M059J (cell line): ENCODE measurements at regions not wholly inside any gene's neighbourhood (a gene's known extent, or its start where the extent isn't known, plus 50 kb on each side); places are given as distances from the start of the nearest gene placed in this dataset.
A peak's percentile ranks its signal among the peaks of the same experiment; 100 is the strongest.
"Not testable (repeated sequence)": the region's sequence is repeated elsewhere in the genome, so short reads cannot be mapped to it uniquely, and the experiment has no call there.

Source experiments
- DNase-seq: peaks from one replicate; pipeline ENCODE4 v3.0.0-alpha.2; 2012; ENCODE audit warnings: low read depth

DNA sequence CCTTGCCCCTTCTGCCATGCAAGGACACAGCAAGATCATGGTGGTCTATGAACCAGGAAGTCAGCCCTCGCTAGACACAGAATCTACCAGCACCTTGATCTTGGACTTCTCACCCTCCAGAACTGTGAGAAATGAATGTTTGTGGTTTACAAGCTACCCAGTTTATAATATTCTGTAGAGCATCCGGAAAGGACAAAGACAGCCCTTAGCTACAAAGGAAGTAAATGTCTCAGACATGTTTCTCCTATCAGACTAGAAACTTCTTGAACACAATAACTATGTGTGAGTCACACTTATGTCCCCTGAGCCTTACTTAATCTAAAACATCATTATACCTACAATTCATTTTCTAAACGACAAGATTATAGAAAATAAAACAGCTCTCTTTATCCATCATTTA is 176.7 kb downstream of the KLHL28 start:
- DNase-seq: no peak

DNA sequence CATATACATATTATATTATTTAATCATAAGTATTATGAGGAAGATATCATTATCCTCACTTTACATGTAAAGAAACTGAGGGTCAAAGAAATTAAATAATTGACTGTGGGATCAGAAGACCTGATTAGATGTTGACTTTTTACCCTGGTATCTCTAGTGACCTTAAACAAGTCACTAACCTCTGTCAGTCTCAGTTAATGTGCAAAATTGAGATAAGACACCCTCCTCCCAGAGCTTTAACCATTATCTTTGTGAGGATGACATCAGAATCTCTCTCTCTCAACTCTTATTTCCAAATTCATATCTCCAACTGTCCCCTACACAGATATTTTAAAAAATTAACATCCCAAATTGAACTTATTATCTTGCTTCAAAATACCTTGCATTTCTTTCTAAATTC is 177.8 kb downstream of the KLHL28 start:
- DNase-seq: no peak

GRCh38 chr14:44782775-44783238 is 178.9 kb downstream of the KLHL28 start:
- peak; percentile 6 for DNase-seq

DNA sequence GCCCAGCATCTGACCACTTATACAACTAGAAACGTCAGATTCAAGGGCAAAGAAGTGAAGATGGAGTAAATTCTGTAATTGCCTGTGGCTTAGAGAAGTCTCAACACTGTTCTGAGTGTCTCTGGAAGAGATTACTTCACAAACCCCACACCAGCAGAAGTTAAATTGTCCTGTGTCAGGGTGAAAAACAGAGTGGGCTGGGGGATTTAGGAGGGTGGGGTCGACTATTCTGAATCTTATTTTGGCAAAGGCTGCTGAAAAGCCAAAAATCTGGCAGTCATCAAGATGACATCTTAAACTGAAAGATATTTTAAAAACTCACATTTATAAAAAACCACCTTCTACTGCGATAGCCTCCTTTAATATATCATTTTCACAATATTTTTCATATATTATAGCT is 180.8 kb downstream of the KLHL28 start:
- DNase-seq: no peak

- DNase-seq: no peak
Observed at GRCh38 chr14:44778604-44779003, 183.1 kb downstream of the KLHL28 start.

DNA sequence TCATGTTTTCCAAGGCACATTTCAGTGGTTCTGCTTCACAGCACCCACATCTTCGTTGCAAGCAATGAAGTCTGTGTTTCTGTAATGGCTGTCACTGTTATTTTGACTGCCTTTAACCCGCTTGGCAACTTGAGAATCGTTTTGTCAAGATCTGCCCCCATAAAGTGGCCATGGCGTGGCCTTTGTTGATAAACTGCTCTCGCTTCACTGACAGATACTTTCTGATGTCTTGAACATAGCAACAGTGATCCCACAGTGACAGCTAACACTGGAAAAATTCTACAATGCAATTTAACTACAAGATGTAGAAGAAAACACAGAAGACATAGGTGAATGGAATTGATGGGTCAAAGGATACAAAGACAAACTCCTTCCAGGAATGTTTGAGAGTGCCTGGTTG is 184.2 kb downstream of the KLHL28 start:
- no peak for DNase-seq

GRCh38 chr14:44775248-44775647 is 186.5 kb downstream of the KLHL28 start:
- no peak for DNase-seq

DNA sequence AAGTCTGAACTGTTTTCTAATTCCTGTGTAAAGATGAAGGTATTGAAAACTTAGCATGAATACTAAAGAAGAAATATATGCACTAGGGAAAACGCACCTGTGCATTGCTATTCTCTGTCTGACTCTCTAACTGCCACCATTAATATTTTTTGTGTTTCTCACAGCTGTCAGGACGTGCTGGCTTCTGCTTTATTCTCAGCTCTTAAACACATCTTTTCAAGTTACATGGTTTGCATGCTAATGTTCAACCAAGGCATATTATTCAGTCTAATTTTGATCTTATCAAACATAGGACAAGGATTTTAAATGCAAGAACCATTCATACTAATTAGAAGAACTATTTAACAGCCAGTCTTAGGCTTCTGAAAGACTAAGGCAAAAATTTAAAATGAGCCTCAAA is 187.4 kb downstream of the KLHL28 start:
- DNase-seq: no peak

DNA sequence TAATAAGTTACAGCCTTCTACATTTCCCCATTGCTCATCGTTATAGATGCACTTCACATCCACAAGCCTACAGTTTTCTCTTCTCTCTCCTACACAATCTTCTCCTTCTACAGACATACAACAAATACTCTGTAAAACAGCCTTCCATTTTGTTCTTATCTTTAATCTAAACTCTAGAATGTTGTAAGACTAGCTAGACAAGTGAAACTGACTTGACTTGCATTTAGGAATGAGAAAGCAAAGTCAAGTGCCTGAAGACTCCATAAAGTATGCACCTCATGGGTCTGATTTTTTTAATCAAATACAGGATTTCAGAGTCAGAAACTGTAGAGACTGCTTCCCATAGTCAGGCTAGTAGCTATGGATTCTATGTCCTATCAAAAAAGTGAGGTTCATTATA is 190.3 kb downstream of the KLHL28 start:
- DNase-seq: no peak

DNA sequence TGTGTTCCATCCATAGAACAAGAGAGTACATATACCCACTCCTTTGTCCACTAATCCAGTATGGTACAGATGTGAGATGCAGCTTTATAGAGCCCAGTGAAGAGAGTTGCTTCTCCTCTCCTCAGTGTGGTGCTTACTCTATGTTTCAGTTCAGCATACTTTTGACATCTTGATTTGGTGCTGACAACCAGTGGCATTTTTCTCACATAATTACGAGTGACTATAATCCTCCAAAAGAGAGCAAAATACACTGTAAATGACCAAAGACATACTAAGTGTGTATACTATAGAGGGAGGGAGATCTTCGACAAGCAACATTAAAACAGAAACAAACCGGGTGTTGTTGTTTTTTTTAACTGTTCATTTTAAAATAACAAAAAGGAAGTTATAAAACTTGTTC is 191.5 kb downstream of the KLHL28 start:
- DNase-seq: no peak

DNA sequence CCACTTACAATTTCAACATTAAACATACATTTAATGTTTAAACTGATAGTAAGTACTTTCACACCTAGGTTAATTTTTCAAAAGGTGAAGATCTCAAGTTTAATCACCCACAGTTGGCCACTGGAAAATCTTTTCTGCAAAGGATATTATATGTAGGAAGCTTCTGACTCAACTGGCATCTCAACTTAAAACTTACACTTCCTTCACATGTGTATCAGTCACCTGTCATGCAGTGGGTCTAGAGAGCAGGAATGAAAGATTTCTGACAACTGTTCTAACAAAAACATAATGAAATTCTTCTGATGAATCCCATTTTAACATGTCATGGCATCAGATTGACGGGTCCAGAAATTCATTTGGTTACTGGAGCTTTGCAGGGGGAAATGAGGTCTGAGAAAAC is 192.8 kb downstream of the KLHL28 start:
- DNase-seq: no peak

DNA sequence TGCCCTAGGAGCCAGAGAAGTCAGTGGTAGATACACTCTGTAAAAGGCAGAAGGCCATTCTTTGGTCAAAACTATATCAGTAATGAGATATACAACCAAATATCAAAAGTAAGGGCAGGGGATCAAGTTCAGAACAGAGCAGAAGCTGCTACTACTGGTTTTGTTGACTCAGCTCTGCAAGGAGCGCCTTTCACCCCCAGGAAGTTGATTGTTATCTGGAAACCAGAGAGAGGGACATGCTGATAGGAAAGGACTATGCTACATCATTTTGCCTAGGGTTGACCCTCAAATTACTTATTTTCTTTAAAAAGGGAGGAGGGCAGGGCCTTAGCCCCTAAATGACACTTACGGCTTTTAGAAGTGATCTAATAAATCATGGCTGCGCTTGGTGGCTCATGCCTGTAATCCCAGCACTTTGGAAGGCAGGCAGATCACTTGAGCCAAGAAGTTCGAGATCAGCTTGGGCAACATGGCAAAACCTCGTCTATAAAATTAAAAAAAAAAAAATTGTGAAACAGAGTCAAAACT is 194.0 kb downstream of the KLHL28 start:
- DNase-seq: no peak

DNA sequence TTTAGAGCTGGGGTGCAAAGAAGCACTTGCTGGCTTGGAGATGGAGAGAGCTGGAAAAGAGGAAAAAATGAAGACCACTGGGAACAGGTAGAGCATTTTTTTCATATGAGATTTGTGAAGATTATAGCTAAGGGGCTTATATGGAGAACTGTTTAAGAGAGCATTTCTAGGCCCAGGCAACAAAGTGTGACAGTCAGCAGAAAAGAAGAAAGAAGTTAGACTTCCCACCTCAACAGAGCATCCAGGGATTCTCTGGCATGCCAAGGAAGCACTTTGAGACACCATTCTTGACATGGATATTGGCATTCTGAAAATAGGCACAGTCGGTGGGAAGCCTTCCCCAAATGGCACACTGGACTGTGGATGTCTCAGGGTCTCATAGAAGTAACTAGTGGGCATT is 195.5 kb downstream of the KLHL28 start:
- no peak for DNase-seq

DNA sequence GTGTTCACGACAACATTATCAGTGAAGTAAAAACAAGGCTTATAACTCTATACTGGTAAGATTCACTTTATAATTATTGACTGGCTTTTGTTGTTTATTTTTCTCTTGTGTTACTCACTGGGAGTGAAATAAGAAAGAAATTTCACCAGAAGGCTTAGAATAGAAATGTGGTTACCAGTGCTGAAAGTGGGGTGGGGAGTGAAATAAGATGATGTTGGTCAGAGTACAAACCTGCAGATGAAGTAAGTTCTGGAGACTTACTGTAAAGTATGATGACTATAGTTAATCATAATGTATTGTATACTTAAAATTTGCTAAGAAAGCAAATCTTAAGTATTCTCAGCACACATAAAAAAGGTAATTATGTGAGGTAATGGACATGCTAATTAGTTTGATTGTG is 198.4 kb downstream of the KLHL28 start:
- no peak for DNase-seq

DNA sequence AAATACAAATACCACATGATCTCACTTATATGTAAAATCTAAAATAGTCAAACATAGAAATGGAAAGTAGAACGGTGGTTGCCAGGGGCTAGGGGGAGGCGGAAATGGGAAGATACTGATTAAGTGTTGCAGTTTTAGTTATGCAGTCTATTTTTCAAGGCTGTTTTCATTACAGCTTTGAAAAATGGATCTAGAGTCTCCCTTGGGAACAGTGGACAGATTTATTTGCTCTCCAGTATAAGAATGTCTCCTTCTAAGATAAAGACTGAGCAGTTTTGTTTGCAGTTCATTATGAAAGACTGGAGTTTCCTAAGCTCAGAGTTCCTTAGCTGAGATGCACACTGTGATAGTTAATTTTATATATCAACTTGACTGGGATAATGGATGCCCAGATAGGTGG is 202.5 kb downstream of the KLHL28 start:
- DNase-seq: no peak

GRCh38 chr14:44756554-44756953 is 205.2 kb downstream of the KLHL28 start:
- no peak for DNase-seq

GRCh38 chr14:44745371-44745770 is 216.4 kb downstream of the KLHL28 start:
- no peak for DNase-seq

- DNase-seq: no peak
Observed at GRCh38 chr14:44742202-44742601, 219.5 kb downstream of the KLHL28 start.

- no peak for DNase-seq
Observed at GRCh38 chr14:44741431-44741830, 220.3 kb downstream of the KLHL28 start.

DNA sequence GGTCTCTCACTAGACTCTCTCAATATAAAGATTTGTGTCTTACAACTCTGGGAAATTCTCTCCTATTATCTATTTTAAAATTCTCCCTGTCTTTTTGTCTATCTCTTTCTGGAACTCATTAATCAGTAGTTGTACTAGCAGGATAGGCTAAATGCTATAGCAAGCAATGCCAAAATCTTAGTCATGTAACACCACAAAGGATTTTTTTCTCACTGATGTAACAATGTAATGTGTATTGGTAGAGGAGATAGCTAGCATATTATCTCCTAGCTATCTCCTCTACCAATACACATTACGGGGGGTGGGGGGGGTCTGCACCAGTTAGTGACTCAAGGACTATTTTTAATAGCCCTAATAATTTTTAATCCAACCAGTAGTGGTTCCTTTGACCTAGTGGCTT is 225.4 kb downstream of the KLHL28 start:
- DNase-seq: no peak

GRCh38 chr14:44732144-44732543 is 225.1 kb upstream of the FSCB start:
- no peak for DNase-seq

DNA sequence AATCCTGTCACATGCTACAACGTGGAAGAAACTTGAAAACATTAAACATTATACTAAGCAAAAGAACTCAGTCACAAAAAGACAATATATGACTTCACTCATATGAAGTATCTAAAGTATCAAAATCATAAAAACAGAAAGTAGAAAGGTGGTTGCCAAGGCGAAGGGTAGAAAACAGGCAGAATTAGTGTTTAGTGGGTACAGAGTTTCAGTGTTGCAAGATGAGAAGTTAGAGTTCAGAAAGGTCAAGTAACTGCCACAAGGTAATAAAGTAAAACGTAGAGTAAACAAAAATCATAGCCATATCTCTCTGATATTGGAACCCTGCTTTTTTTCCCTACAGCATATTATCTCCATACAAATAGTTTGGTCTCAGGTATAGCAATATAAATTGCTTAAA is 223.8 kb upstream of the FSCB start:
- DNase-seq: no peak

- DNase-seq: not testable (repeated sequence)
Observed at GRCh38 chr14:44721395-44721794, 214.3 kb upstream of the FSCB start.

GRCh38 chr14:44720707-44721106 is 213.6 kb upstream of the FSCB start:
- no peak for DNase-seq
